Epidermal melanocyte (primary cell): ENCODE measurements at regions not wholly inside any gene's neighbourhood (a gene's known extent, or its start where the extent isn't known, plus 50 kb on each side); places are given as distances from the start of the nearest gene placed in this dataset.
"Not testable (repeated sequence)": the region's sequence is repeated elsewhere in the genome, so short reads cannot be mapped to it uniquely, and the experiment has no call there.

Experiments used
- DNase-seq: peaks from one replicate; pipeline ENCODE4 v3.0.0; 2011; ENCODE audit warnings: low spot score; ENCODE audit not compliant: insufficient read length

- DNase-seq: no peak
These were observed 1971.0 kb upstream of the LRRTM1 start for GRCh38 chr2:82275599-82275998.

GRCh38 chr2:82268446-82268845 is 1963.9 kb upstream of the LRRTM1 start:
- no peak for DNase-seq

GRCh38 chr2:82260521-82260920 is 1956.0 kb upstream of the LRRTM1 start:
- DNase-seq: no peak

- no peak for DNase-seq
These were observed 1955.0 kb upstream of the LRRTM1 start for GRCh38 chr2:82259551-82259950.

- no peak for DNase-seq
These were observed 1953.4 kb upstream of the LRRTM1 start for GRCh38 chr2:82257796-82258555.

- DNase-seq: no peak
These were observed 1952.6 kb upstream of the LRRTM1 start for GRCh38 chr2:82256983-82257632.

- DNase-seq: no peak
These were observed 1951.7 kb upstream of the LRRTM1 start for GRCh38 chr2:82256288-82256687.

GRCh38 chr2:82254728-82255127 is 1950.2 kb upstream of the LRRTM1 start:
- no peak for DNase-seq

- no peak for DNase-seq
These were observed 1941.7 kb upstream of the LRRTM1 start for GRCh38 chr2:82246220-82246775.

- no peak for DNase-seq
These were observed 1934.6 kb upstream of the LRRTM1 start for GRCh38 chr2:82239176-82239575.

- DNase-seq: no peak
These were observed 1933.6 kb upstream of the LRRTM1 start for GRCh38 chr2:82237994-82238662.

GRCh38 chr2:82234283-82234874 is 1929.8 kb upstream of the LRRTM1 start:
- DNase-seq: no peak

- DNase-seq: no peak
These were observed 1929.3 kb upstream of the LRRTM1 start for GRCh38 chr2:82233806-82234205.

GRCh38 chr2:82230406-82230805 is 1925.9 kb upstream of the LRRTM1 start:
- DNase-seq: no peak

- no peak for DNase-seq
These were observed 1921.9 kb upstream of the LRRTM1 start for GRCh38 chr2:82226441-82226840.

GRCh38 chr2:82224301-82224940 is 1919.9 kb upstream of the LRRTM1 start:
- no peak for DNase-seq

- no peak for DNase-seq
These were observed 1910.7 kb upstream of the LRRTM1 start for GRCh38 chr2:82215212-82215611.

- DNase-seq: no peak
These were observed 1894.9 kb upstream of the LRRTM1 start for GRCh38 chr2:82199493-82199852.

GRCh38 chr2:82198809-82199492 is 1894.4 kb upstream of the LRRTM1 start:
- no peak for DNase-seq

GRCh38 chr2:82182270-82182669 is 1877.7 kb upstream of the LRRTM1 start:
- no peak for DNase-seq

GRCh38 chr2:82175210-82175609 is 1870.7 kb upstream of the LRRTM1 start:
- DNase-seq: not testable (repeated sequence)
